OCI-LY7 (cell line): ENCODE measurements at regions not wholly inside any gene's neighbourhood (a gene's known extent, or its start where the extent isn't known, plus 50 kb on each side); places are given as distances from the start of the nearest gene placed in this dataset.

Experiments used
- BruUV-seq: library from RNA; stranded (reverse); fragments of 400-500 nt; replicated peaks from 2 replicates; lab custom pipeline; 2021; lab: Mats Ljungman, UMichigan
- CTCF ChIA-PET: fragments of 300-600 bp; sonication (Branson Sonifier 250); formaldehyde crosslinking; loops from one replicate; lab custom pipeline; 2022; ENCODE audit warnings: antibody characterized with exemption; ENCODE audit not compliant: unreplicated experiment; lab: Charles Lee
- POLR2A ChIA-PET: fragments of 300-600 bp; sonication (Branson Sonifier 250); formaldehyde crosslinking; loops from one replicate; lab custom pipeline; 2022; ENCODE audit warnings: antibody characterized with exemption; lab: Charles Lee
- DNase-seq: peaks from one replicate; pipeline ENCODE4 v3.0.0-alpha.2; 2015; ENCODE audit warnings: low spot score
- H2AFZ ChIP-seq: fragments of 200-600 bp; sonication (generic), shearing (Covaris generic); 2 replicates; pipeline ENCODE4 v1.6.1; 2014; ENCODE audit warnings: mild to moderate bottlenecking, antibody characterized with exemption, low read length, moderate library complexity
- H3K27ac ChIP-seq: fragments of 200-600 bp; sonication (generic); 2 replicates; pipeline ENCODE4 v1.5.1; 2014; ENCODE audit warnings: mixed run types, low read depth, mild to moderate bottlenecking, moderate library complexity, low read length, inconsistent platforms; ENCODE audit not compliant: poor library complexity, severe bottlenecking
- H3K36me3 ChIP-seq: fragments of 200-600 bp; sonication (generic); 2 replicates; pipeline ENCODE4 v1.6.1; 2014; ENCODE audit warnings: mild to moderate bottlenecking, antibody characterized with exemption, low read length, moderate library complexity, mixed read lengths; ENCODE audit not compliant: insufficient read depth
- H3K4me1 ChIP-seq: fragments of 200-600 bp; sonication (generic); 2 replicates; pipeline ENCODE4 v1.5.1; 2014; ENCODE audit warnings: mild to moderate bottlenecking, low read length; ENCODE audit not compliant: insufficient read depth, poor library complexity, severe bottlenecking
- H3K4me2 ChIP-seq: fragments of 200-600 bp; sonication (generic); 2 replicates; pipeline ENCODE4 v1.6.1; 2014; ENCODE audit warnings: mild to moderate bottlenecking, low read length
- H3K4me3 ChIP-seq: fragments of 200-600 bp; sonication (generic); 2 replicates; pipeline ENCODE4 v1.5.1; 2014; ENCODE audit warnings: mild to moderate bottlenecking, low read depth, low read length; ENCODE audit not compliant: poor library complexity, severe bottlenecking
- H3K79me2 ChIP-seq: fragments of 200-600 bp; sonication (generic); 2 replicates; pipeline ENCODE4 v1.6.1; 2016; ENCODE audit warnings: low read depth, mild to moderate bottlenecking, low read length, moderate library complexity, mixed read lengths; ENCODE audit not compliant: insufficient read depth
- H3K9me2 ChIP-seq: fragments of 200-600 bp; sonication (generic); 2 replicates; pipeline ENCODE4 v1.6.1; 2016; ENCODE audit warnings: mild to moderate bottlenecking, low read length, mixed read lengths; ENCODE audit not compliant: insufficient read depth
- H3K9me3 ChIP-seq: fragments of 200-600 bp; sonication (generic); 2 replicates; pipeline ENCODE4 v1.6.1; 2014; ENCODE audit warnings: mild to moderate bottlenecking, mixed run types, low read length, mixed read lengths
- H4K20me1 ChIP-seq: fragments of 200-600 bp; sonication (generic); 2 replicates; pipeline ENCODE4 v1.6.1; 2014; ENCODE audit warnings: mild to moderate bottlenecking, antibody characterized with exemption, low read length, moderate library complexity, mixed read lengths; ENCODE audit not compliant: insufficient read depth
- EZH2phosphoT487 ChIP-seq: fragments of 200-600 bp; sonication (generic); IDR thresholded peaks from 2 replicates; pipeline ENCODE4 v1.6.1; 2018; ENCODE audit warnings: low read depth, borderline replicate concordance, mild to moderate bottlenecking, mixed run types, antibody characterized with exemption, low read length, moderate library complexity, mixed read lengths
- intact Hi-C: fragments of 100-400 bp; cut with micrococcal nuclease; formaldehyde crosslinking; loops from one replicate; pipeline ENCODE4 v1.10.0; 2022; ENCODE audit not compliant: unreplicated experiment
- TF ChIP-seq, protein P1 (sequence below): fragments of 200-600 bp; sonication (generic); conservative IDR thresholded peaks from 2 replicates; pipeline ENCODE4 v1.5.1; 2014; ENCODE audit warnings: mild to moderate bottlenecking, antibody characterized with exemption, low read length, moderate library complexity, mixed read lengths

DNA sequence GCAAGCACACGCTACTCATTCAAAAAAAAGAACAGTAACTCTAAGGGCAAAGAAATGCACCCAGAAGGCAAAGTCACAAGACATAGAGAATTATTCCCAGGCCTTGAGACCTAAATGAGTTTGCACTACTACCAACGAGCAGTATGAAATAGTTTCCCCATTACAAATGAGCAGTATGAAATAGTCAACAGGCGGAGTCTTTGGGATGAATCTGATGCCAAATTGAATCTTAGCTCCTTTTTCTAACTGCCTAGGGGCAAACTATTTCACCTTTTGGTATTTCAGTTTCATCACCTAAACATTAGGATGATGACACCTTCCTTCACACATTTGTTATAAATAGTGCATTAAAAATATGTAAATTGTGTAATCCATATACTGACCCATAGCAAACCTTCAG, 213.0 kb upstream of the FAT4 start:
- DNase-seq, result no peak
- H3K27ac ChIP-seq, result no peak overlapping the region
- no peaks in the 10 kb centered on the region for H3K4me1 ChIP-seq
- H3K9me2 ChIP-seq, result no peaks in the 10 kb centered on the region
- ChIA-PET CTCF (no interaction called here), POLR2A (interaction anchor here (1.6 kb wide), 1 partner anchor 16 kb away, joined by 4 read pairs; no protein-coding TSS in a partner anchor)
- no TSS peak for BruUV-seq
- intact Hi-C loops, result no loop called here
- H3K36me3 ChIP-seq, result no peaks in the 10 kb centered on the region
- H3K79me2 ChIP-seq, result no peaks in the 10 kb centered on the region
- no peak overlapping the region for H3K4me3 ChIP-seq
- H3K9me3 ChIP-seq, result no peaks in the 10 kb centered on the region
- H3K4me2 ChIP-seq, result no peak overlapping the region
- H2AFZ ChIP-seq, result no peak overlapping the region
- H4K20me1 ChIP-seq, result no peaks in the 10 kb centered on the region
- no peak for TF ChIP-seq EZH2phosphoT487
- TF ChIP-seq, protein P1, sequence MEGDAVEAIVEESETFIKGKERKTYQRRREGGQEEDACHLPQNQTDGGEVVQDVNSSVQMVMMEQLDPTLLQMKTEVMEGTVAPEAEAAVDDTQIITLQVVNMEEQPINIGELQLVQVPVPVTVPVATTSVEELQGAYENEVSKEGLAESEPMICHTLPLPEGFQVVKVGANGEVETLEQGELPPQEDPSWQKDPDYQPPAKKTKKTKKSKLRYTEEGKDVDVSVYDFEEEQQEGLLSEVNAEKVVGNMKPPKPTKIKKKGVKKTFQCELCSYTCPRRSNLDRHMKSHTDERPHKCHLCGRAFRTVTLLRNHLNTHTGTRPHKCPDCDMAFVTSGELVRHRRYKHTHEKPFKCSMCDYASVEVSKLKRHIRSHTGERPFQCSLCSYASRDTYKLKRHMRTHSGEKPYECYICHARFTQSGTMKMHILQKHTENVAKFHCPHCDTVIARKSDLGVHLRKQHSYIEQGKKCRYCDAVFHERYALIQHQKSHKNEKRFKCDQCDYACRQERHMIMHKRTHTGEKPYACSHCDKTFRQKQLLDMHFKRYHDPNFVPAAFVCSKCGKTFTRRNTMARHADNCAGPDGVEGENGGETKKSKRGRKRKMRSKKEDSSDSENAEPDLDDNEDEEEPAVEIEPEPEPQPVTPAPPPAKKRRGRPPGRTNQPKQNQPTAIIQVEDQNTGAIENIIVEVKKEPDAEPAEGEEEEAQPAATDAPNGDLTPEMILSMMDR, result no peak

DNA sequence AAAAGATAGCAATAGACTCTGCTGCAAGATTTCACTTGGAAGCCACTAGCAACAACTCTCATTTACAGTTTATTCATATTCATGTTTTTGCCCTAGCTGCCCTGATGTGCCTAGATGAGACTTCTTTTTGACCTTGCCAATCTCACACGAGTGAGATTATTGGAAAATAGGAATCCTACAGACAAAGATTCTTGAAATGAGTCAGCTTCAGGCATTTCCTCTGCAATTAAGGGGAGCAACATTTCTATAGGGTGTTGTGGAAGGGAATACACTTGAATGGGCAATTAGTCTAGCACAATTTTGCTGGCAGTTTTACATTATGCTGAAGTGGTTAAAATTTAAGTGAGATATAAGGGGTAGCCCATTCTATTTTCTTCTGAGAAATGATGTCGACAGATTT, 217.0 kb upstream of the FAT4 start:
- DNase-seq, result no peak
- ChIA-PET CTCF (no interaction called here), POLR2A (interaction anchor here (0.7 kb wide), 1 partner anchor 618 kb away, joined by 3 read pairs; no protein-coding TSS in a partner anchor)
- Histone ChIP-seq H3K9me3 (no peaks in the 10 kb centered on the region), H4K20me1 (no peaks in the 10 kb centered on the region), H3K4me2 (no peak overlapping the region), H3K79me2 (no peaks in the 10 kb centered on the region), H3K27ac (no peak overlapping the region), H3K36me3 (no peaks in the 10 kb centered on the region), H2AFZ (no peak overlapping the region), H3K4me1 (no peaks in the 10 kb centered on the region), H3K9me2 (no peaks in the 10 kb centered on the region), H3K4me3 (no peak overlapping the region)
- no TSS peak for BruUV-seq
- TF ChIP-seq, protein P1, result no peak
- no peak for TF ChIP-seq EZH2phosphoT487
- intact Hi-C loops, result no loop called here

DNA sequence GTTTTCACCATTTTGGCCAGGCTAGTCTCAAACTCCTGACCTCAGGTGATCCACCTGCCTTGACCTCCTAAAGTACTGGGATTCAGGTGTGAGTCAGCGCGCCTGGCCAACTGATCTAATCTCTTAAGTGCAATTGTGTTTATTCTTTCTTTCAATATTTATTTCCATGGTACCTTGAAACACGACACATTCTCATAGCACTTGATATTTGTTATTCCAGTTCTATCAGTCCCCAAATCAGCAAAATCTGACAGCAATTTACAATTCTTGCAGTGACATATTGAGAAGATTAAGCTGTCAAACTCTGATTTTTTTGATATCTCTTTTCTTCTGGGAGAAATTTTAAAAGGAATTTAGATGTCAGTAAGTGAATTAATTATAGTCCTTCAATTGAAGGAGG, 218.1 kb upstream of the FAT4 start:
- Histone ChIP-seq H3K79me2 (no peaks in the 10 kb centered on the region), H3K4me2 (no peak overlapping the region), H2AFZ (no peak overlapping the region), H3K27ac (no peak overlapping the region), H4K20me1 (no peaks in the 10 kb centered on the region), H3K36me3 (no peaks in the 10 kb centered on the region), H3K9me3 (no peaks in the 10 kb centered on the region), H3K9me2 (no peaks in the 10 kb centered on the region), H3K4me1 (no peaks in the 10 kb centered on the region), H3K4me3 (no peak overlapping the region)
- no TSS peak for BruUV-seq
- CTCF ChIA-PET, result no interaction called here
- DNase-seq, result no peak
- intact Hi-C loops, result no loop called here
- POLR2A ChIA-PET, result interaction anchor here (0.6 kb wide), 1 partner anchor 100 kb away, joined by 3 read pairs; no protein-coding TSS in a partner anchor
- no peak for TF ChIP-seq EZH2phosphoT487
